GM12891 (cell line): ENCODE measurements at regions not wholly inside any gene's neighbourhood (a gene's known extent, or its start where the extent isn't known, plus 50 kb on each side); places are given as distances from the start of the nearest gene placed in this dataset.

Experiments
- POLR2A ChIP-seq: IDR thresholded peaks from 2 replicates; pipeline ENCODE4 v1.6.1; 2011; ENCODE audit warnings: low read depth, low read length, control low read depth
- POLR2AphosphoS5 ChIP-seq: IDR thresholded peaks from 2 replicates; pipeline ENCODE4 v1.6.1; 2011; ENCODE audit warnings: low read depth, low read length, control low read depth
- TAF1 ChIP-seq: IDR thresholded peaks from 2 replicates; pipeline ENCODE4 v1.6.1; 2011; ENCODE audit warnings: low read depth, low read length, control low read depth

- TF ChIP-seq POLR2A, result no peak
- no peak for TF ChIP-seq TAF1
- TF ChIP-seq POLR2AphosphoS5, result no peak
These were observed 90.3 kb downstream of the RMI2 start for GRCh38 chr16:11435576-11435975.
